ENCODE measurements at regions not wholly inside any gene's neighbourhood (a gene's known extent, or its start where the extent isn't known, plus 50 kb on each side); places are given as distances from the start of the nearest gene placed in this dataset.

- in situ Hi-C loops (cut with HindIII; ENCODE audit: low sequenced_read_pairs), result no loop called here
Observed at GRCh38 chr20:63129376-63129965, 86.5 kb downstream of the YTHDF1 start.

DNA sequence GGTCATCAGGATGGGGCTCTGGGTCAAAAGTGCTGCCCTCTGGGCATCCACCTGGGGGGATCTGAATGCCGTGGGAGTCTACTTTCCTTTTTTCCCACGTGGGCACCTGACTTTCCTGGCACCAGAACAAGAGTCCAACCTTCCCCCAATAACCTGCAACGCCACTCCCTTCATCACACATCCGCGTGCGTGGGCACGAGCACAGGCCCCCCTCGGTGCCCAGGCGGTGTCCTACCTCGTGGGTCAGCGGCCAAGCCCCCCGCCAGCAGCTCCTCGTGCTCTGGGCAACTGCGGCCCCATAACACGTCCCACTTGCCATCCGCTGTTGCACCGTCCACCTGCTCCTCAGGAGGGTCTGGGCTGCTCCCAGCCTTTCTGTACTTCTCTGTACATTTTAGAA is 87.0 kb downstream of the YTHDF1 start:
- in situ Hi-C loops (cut with HindIII; ENCODE audit: low sequenced_read_pairs), result no loop called here

GRCh38 chr20:63128367-63128766 is 87.6 kb downstream of the YTHDF1 start:
- in situ Hi-C loops (cut with HindIII; ENCODE audit: low sequenced_read_pairs), result no loop called here

- in situ Hi-C loops (cut with HindIII; ENCODE audit: low sequenced_read_pairs), result no loop called here
Observed at GRCh38 chr20:63127700-63128364, 88.1 kb downstream of the YTHDF1 start.

DNA sequence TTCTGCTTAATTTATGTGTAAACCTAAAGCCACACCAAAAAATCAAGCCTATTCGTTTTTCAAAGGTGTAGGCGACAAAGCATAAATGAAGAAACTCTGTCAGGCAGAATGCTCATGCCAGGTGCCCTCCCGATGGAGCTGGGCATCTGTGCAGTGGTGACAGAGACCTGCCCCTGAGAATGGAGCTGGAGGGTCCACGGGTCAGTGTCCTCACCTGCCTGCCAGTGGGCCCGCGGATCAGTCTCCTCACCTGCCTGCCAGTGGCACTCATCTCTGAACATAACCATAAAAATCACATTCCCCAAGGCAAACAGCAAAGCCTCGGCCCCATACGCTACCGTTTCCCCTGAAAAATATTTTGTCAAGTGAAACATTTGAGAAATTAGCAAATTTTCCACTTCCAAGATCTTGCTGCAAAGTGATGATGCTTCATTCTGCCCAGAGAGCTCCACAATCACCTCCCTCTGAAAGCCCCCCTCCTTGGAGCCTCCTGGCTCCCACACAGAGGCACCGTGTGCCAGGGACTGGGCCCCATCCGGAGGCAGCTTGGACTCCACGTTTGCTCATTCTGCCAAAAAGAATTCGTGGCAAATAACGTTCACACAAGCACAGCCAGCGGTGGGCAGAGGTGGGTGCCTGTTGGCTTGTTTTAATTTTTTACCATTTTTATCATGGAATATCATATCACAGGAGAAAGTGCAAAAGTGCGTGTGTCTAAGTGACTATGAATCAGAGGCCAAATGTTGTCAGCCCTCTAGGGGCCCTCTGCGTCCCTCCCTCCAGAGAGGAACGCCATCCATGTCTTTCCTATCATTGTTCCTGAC is 88.8 kb downstream of the YTHDF1 start:
- in situ Hi-C loops (cut with HindIII; ENCODE audit: low sequenced_read_pairs), result no loop called here

DNA sequence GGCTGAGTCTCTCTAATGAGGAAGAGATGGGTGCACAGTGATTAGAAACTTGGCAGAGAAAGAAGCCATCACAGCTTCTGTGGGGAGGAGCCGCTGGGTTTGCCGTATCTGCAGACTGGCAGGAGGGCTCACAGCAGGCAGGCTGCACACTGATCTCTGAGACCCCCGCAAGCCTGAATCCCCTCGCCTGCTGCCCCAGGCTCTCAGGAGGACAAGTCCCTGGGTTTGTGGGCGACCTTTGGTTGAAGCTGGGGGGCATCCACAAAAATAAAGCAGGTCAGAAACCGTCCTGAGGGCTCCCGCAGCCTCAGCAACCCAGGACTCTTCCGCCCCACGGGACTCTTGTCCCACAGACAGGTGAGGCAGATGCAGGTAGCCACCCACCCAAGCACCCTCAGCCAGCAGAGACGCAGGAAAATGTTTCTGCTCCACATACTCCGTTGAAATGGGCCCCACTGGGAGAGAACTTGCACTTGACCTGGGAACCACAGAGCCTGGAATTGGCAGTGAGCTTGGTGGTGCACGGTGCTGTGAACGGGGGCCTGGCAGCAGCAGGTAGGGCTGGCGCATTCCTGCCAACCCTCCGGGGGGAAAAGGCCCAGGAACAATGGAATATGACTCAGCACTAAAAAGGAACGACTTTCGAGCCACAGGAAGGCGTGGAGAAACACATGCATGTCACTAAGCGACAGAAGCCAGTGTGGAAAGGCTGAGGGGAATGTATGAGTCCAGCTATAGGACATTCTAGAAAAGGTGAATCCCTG is 89.9 kb downstream of the YTHDF1 start:
- in situ Hi-C loops (cut with HindIII; ENCODE audit: low sequenced_read_pairs), result no loop called here

- in situ Hi-C loops (cut with HindIII; ENCODE audit: low sequenced_read_pairs), result no loop called here
Observed at GRCh38 chr20:63125581-63125837, 90.4 kb downstream of the YTHDF1 start.

DNA sequence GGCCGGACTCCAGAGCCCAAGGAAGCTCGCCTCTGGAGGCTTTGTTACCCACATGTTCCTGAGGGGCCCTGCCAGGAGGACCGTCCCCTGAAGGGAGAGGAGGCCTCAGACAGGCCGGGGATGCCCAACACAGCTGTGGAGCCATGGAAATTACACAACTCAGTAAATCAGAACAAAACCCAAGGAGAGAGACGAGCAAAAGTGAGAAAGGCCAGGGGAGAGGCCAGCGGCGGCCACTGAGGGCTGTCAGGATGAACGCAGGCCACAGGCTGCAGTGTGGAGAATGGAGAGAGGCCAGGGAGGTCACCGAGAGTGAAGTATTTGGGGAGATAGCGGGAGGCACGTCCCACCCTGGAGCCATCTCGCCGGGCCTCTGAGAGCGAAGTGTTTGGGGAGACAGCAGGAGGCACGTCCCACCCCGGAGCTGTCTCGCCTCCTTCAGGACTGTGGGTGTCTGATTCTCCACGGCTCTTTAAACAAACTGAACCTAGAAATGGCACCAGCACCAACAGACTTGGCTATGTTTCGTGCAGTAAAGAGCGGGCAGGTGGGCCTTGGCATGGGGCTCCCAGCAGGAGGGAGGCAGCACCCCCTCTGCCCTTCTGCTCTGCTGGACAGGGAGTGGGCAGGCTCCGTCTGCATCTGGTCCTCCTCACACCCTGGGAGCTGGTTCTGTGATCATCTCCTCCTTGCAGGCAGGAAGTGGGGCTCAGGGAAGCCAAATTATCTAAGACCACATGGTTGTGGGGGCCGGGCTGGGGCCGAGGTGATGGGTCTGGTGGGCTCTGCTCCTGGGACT is 91.0 kb downstream of the YTHDF1 start:
- in situ Hi-C loops (cut with HindIII; ENCODE audit: low sequenced_read_pairs), result no loop called here

- in situ Hi-C loops (cut with HindIII; ENCODE audit: low sequenced_read_pairs), result no loop called here
Observed at GRCh38 chr20:63124092-63124781, 91.7 kb downstream of the YTHDF1 start.

DNA sequence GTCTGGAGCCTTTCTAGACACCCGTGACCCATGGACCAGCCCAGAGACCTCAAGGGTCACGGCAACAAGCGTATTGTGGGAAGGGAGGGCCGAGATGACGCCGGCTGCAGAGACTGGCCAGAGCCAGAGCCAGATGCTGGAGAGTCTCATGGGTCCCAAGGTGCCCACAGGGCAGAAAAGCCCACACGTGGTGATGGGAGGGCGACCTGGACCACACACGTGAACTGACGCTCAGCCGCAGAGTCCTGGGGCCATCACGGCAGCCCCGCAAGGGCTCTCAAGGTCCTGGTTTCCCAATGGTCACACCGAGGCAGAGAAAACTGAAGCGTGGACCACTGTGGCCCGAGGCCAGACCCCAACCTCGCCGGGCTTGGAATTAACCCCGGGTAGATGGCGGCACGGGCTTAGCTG is 92.6 kb downstream of the YTHDF1 start:
- in situ Hi-C loops (cut with HindIII; ENCODE audit: low sequenced_read_pairs), result no loop called here

DNA sequence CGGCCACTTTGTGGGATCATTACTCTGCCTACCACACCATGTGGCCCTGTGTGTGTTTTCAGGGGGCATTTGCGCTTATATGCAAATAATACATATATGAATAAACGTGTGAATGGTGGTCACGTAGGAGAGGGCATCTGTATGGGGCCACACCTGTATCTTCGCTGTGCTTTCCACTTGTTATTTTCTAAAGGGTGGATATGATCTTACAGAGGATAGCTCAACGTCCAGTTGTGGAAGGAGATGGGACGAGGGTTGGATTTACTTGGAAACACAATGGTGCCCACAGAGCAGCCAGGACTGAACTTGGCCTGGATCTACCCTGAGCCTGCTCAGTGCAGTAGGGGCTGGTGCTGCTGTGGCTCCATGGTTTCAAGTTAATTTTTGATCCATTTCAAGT is 93.3 kb downstream of the YTHDF1 start:
- in situ Hi-C loops (cut with HindIII; ENCODE audit: low sequenced_read_pairs), result no loop called here

DNA sequence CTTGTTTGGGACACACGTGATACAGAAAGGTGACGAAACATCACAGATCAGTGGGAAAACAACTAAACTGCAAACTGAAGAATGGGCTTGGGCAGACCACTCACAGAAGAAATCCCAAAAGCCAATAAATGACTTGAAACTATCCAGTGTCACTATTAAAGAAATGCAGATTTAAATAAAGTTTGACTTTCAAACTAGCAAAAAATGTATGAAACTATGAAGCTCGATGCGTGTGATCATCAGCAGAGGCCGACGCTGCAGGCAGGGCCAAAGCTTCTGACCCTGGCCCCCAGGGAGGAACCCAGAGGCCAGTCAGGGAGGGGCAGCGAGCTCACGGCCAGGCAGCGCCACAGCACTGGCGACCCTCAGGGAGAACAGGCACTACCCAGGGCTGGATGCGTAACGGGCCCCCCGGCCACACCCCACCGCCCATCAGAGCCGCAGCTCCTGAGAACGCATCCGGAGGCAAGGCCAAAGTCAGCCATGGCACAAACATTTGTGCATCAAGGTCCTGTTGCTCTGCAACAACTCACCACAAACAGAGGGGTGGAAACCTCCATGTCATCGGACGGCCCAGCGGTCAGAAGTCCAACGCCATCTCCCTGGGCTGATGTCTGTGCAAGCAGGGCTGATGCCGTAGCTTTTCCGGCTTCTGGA is 94.1 kb downstream of the YTHDF1 start:
- in situ Hi-C loops (cut with HindIII; ENCODE audit: low sequenced_read_pairs), result no loop called here

DNA sequence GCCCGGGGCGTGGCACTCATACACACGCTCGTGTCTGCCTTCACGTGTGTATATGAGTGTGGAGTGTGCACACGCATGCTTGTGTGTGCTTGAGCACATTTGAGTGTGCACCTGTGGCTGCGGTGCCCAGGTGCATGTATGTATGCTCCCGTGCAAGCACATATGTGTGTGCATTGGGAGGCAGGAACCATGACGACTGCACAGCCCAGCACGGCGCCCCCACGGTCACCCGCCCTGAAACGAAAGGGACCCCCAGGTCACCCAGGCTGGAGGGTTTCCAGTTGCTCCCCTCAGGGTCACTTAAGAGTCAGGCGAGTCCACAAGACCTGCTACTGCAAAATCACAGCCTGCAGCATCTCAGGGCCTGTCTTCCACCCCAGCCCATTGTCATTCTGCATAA is 94.7 kb downstream of the YTHDF1 start:
- in situ Hi-C loops (cut with HindIII; ENCODE audit: low sequenced_read_pairs), result no loop called here

GRCh38 chr20:63120808-63121090 is 95.2 kb downstream of the YTHDF1 start:
- in situ Hi-C loops (cut with HindIII; ENCODE audit: low sequenced_read_pairs), result no loop called here

DNA sequence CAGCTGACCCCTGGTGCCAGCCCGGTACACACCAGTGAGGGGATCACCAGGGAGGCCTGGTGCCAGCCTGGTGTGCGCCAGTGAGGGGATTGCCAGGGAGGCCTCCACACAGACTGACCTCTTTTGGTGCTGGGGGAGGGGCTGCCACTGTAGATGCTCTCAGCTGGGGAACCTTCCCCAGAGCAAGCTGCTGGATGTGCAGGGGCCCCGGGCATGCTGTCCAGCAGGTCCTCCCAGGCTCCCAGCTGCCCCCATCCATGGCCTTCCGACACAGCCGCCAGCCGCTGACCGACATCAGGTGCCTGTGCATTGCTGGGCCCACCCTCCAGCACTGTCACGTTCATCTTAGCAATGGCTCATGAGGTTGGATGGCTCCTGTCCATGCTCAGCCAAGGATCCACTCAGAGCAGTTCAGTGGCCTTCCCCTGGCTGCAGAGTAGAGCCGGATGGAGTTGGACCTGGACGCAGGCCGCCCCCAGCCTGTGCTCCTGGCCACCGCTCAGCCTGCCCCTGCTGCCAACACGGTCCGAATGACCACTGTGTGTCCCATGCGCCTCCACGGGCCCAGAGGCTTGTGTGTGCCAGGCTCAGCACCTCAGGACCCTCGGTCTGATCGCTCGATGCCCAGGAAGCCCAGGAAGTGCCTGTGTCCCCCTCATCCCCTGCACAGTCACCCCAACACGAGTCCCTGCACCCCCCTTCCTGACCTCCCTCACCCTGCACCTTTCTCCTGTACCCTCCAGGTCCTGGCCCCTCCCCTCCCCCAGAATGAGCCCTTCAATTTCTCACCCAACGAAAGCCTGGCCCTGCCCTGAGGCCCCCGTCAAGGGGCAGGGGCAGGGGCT is 95.7 kb downstream of the YTHDF1 start:
- in situ Hi-C loops (cut with HindIII; ENCODE audit: low sequenced_read_pairs), result no loop called here

DNA sequence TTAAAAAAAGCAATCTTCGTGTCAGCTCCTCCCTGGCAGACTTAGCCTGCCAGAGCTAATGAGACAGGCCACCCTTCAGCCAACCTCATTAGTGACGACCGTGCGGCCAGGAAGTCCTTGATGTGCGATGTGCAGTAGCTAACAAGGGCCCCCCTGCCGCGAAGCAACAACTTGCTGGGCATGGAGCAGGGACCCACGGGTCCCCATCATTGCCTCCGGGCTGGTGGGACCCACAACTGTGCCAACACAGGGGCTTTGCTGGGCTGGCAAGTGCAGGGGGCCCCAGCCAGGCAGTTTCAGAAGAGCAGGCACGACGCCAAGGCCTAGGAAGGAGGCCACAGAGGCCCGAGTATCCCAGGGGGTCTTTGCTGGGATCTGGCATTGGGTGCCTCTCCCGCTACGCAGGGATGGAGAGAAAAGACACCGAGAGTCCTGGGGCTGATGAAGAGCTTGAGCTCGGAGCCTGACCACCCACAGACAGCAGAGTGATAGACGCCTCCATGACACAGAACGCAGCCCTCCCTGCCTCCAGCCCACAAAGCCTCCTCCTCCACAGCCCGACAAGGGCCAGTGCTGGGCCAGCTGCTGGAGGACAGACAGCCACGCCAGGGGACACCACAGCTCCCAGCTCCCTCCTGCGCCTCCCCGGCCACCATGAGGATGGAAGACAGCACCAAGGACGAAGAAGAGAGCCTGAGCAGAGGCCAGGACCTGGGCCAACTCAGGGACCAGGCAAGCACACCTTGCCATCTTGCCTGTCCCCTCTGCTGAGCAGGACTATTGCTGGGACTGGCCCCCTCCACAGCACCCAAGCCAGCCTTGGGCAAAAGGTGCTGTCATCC is 96.6 kb downstream of the YTHDF1 start:
- in situ Hi-C loops (cut with HindIII; ENCODE audit: low sequenced_read_pairs), result no loop called here

DNA sequence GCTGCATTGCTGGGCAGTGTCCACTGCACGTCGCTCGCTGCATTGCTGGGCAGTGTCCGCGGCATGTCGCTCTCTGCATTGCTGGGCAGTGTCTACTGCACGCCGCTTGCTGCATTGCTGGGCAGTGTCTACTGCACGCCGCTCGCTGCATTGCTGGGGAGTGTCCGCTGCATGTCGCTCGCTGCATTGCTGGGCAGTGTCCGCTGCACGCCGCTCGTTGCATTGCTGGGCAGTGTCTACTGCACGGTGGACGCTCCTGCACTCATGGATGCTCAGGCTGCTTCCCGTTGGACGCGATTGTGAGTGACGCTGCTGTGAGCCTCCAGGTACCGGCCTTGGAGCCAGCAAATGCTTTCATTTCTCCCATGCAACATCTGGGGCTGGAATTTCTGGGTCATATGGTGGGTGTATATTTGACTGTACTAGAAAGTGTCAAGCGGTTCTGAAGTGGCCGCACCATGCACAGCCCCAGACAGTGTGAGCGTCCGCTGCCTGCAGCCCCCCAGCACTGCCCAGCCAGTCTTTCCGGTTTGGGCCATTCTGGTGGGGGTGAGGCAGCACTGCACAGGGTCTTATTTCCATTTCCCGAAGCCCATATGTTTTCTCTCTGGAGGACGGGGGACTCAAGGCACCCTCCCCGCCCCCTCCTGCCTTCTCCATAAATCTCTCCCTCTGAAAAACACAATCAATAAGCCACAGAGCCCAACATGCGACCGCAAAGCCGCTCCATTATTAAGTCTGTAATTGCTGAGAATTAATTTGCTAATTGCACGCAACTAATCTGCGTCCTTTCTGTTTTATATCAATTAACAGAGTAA is 97.4 kb downstream of the YTHDF1 start:
- in situ Hi-C loops (cut with HindIII; ENCODE audit: low sequenced_read_pairs), result no loop called here

All from endothelial cell of hepatic sinusoid (primary cell).